ENCODE measurements at regions not wholly inside any gene's neighbourhood (a gene's known extent, or its start where the extent isn't known, plus 50 kb on each side); places are given as distances from the start of the nearest gene placed in this dataset.

GRCh38 chr16:61409604-61410003 is 626.6 kb downstream of the CDH8 start:
- no peak overlapping the region for H3K4me3 ChIP-seq (ENCODE audit: low read length in 3 of 3)
- no peak overlapping the region for H3K27ac ChIP-seq (ENCODE audit: low read depth, low read length)
- no peak overlapping the region for H3K9ac ChIP-seq (ENCODE audit: low read depth in 1 of 3, low read length in 3 of 3)
- H3K36me3 ChIP-seq (ENCODE audit: control insufficient read depth in 3 of 3, insufficient read depth in 3 of 3, low read length in 3 of 3): no peaks in the 10 kb centered on the region
- H3K27me3 ChIP-seq (ENCODE audit: control insufficient read depth in 3 of 3, insufficient read depth in 3 of 3, low read length in 3 of 3): no peaks in the 10 kb centered on the region
- no peaks in the 10 kb centered on the region for H3K9me3 ChIP-seq (ENCODE audit: control insufficient read depth in 3 of 3, low read length in 3 of 3)
- no peaks in the 10 kb centered on the region for H3K4me1 ChIP-seq (ENCODE audit: control insufficient read depth in 3 of 3, insufficient read depth in 3 of 3, low read length in 3 of 3)

GRCh38 chr16:61403386-61403785 is 632.9 kb downstream of the CDH8 start:
- Histone ChIP-seq H3K4me1 (ENCODE audit: control insufficient read depth in 3 of 3, insufficient read depth in 3 of 3, low read length in 3 of 3) (no peaks in the 10 kb centered on the region), H3K9me3 (ENCODE audit: control insufficient read depth in 3 of 3, low read length in 3 of 3) (no peaks in the 10 kb centered on the region), H3K9ac (ENCODE audit: low read depth in 1 of 3, low read length in 3 of 3) (no peak overlapping the region)

GRCh38 chr16:61391896-61392295 is 644.3 kb downstream of the CDH8 start:
- no peaks in the 10 kb centered on the region for H3K36me3 ChIP-seq (ENCODE audit: control insufficient read depth in 3 of 3, insufficient read depth in 3 of 3, low read length in 3 of 3)

More at GRCh38 chr16:61403386-61403785, 632.9 kb downstream of the CDH8 start:
- Histone ChIP-seq H3K36me3 (ENCODE audit: control insufficient read depth in 3 of 3, insufficient read depth in 3 of 3, low read length in 3 of 3) (no peaks in the 10 kb centered on the region), H3K4me3 (ENCODE audit: low read length in 3 of 3) (no peak overlapping the region), H3K27ac (ENCODE audit: low read depth, low read length) (no peak overlapping the region), H3K27me3 (ENCODE audit: control insufficient read depth in 3 of 3, insufficient read depth in 3 of 3, low read length in 3 of 3) (no peaks in the 10 kb centered on the region)

GRCh38 chr16:61390965-61391637 is 645.1 kb downstream of the CDH8 start:
- Histone ChIP-seq H3K9ac (ENCODE audit: low read depth in 1 of 3, low read length in 3 of 3) (no peak overlapping the region), H3K4me1 (ENCODE audit: control insufficient read depth in 3 of 3, insufficient read depth in 3 of 3, low read length in 3 of 3) (no peaks in the 10 kb centered on the region)

More at GRCh38 chr16:61391896-61392295, 644.3 kb downstream of the CDH8 start:
- Histone ChIP-seq H3K9me3 (ENCODE audit: control insufficient read depth in 3 of 3, low read length in 3 of 3) (no peaks in the 10 kb centered on the region), H3K9ac (ENCODE audit: low read depth in 1 of 3, low read length in 3 of 3) (no peak overlapping the region), H3K4me1 (ENCODE audit: control insufficient read depth in 3 of 3, insufficient read depth in 3 of 3, low read length in 3 of 3) (no peaks in the 10 kb centered on the region), H3K27me3 (ENCODE audit: control insufficient read depth in 3 of 3, insufficient read depth in 3 of 3, low read length in 3 of 3) (no peaks in the 10 kb centered on the region), H3K27ac (ENCODE audit: low read depth, low read length) (no peak overlapping the region), H3K4me3 (ENCODE audit: low read length in 3 of 3) (no peak overlapping the region)

GRCh38 chr16:61385392-61386071 is 650.7 kb downstream of the CDH8 start:
- no peak overlapping the region for H3K4me3 ChIP-seq (ENCODE audit: low read length in 3 of 3)
- H3K9ac ChIP-seq (ENCODE audit: low read depth in 1 of 3, low read length in 3 of 3): no peak overlapping the region
- H3K9me3 ChIP-seq (ENCODE audit: control insufficient read depth in 3 of 3, low read length in 3 of 3): no peaks in the 10 kb centered on the region
- H3K4me1 ChIP-seq (ENCODE audit: control insufficient read depth in 3 of 3, insufficient read depth in 3 of 3, low read length in 3 of 3): no peaks in the 10 kb centered on the region
- H3K36me3 ChIP-seq (ENCODE audit: control insufficient read depth in 3 of 3, insufficient read depth in 3 of 3, low read length in 3 of 3): no peaks in the 10 kb centered on the region
- no peaks in the 10 kb centered on the region for H3K27me3 ChIP-seq (ENCODE audit: control insufficient read depth in 3 of 3, insufficient read depth in 3 of 3, low read length in 3 of 3)
- H3K27ac ChIP-seq (ENCODE audit: low read depth, low read length): no peak overlapping the region

More at GRCh38 chr16:61390965-61391637, 645.1 kb downstream of the CDH8 start:
- no peak overlapping the region for H3K27ac ChIP-seq (ENCODE audit: low read depth, low read length)
- no peak overlapping the region for H3K4me3 ChIP-seq (ENCODE audit: low read length in 3 of 3)
- H3K36me3 ChIP-seq (ENCODE audit: control insufficient read depth in 3 of 3, insufficient read depth in 3 of 3, low read length in 3 of 3): no peaks in the 10 kb centered on the region
- H3K9me3 ChIP-seq (ENCODE audit: control insufficient read depth in 3 of 3, low read length in 3 of 3): no peaks in the 10 kb centered on the region
- H3K27me3 ChIP-seq (ENCODE audit: control insufficient read depth in 3 of 3, insufficient read depth in 3 of 3, low read length in 3 of 3): no peaks in the 10 kb centered on the region

- H3K9me3 ChIP-seq (ENCODE audit: control insufficient read depth in 3 of 3, low read length in 3 of 3): no peaks in the 10 kb centered on the region
- no peak overlapping the region for H3K4me3 ChIP-seq (ENCODE audit: low read length in 3 of 3)
- H3K4me1 ChIP-seq (ENCODE audit: control insufficient read depth in 3 of 3, insufficient read depth in 3 of 3, low read length in 3 of 3): no peaks in the 10 kb centered on the region
- no peak overlapping the region for H3K27ac ChIP-seq (ENCODE audit: low read depth, low read length)
- H3K36me3 ChIP-seq (ENCODE audit: control insufficient read depth in 3 of 3, insufficient read depth in 3 of 3, low read length in 3 of 3): no peaks in the 10 kb centered on the region
- H3K27me3 ChIP-seq (ENCODE audit: control insufficient read depth in 3 of 3, insufficient read depth in 3 of 3, low read length in 3 of 3): no peaks in the 10 kb centered on the region
- H3K9ac ChIP-seq (ENCODE audit: low read depth in 1 of 3, low read length in 3 of 3): no peak overlapping the region
Observed at GRCh38 chr16:61382435-61382834, 653.8 kb downstream of the CDH8 start.

GRCh38 chr16:61379311-61379710 is 656.9 kb downstream of the CDH8 start:
- Histone ChIP-seq H3K9me3 (ENCODE audit: control insufficient read depth in 3 of 3, low read length in 3 of 3) (no peaks in the 10 kb centered on the region), H3K4me3 (ENCODE audit: low read length in 3 of 3) (no peak overlapping the region), H3K27ac (ENCODE audit: low read depth, low read length) (no peak overlapping the region), H3K27me3 (ENCODE audit: control insufficient read depth in 3 of 3, insufficient read depth in 3 of 3, low read length in 3 of 3) (no peaks in the 10 kb centered on the region), H3K9ac (ENCODE audit: low read depth in 1 of 3, low read length in 3 of 3) (no peak overlapping the region), H3K36me3 (ENCODE audit: control insufficient read depth in 3 of 3, insufficient read depth in 3 of 3, low read length in 3 of 3) (no peaks in the 10 kb centered on the region), H3K4me1 (ENCODE audit: control insufficient read depth in 3 of 3, insufficient read depth in 3 of 3, low read length in 3 of 3) (no peaks in the 10 kb centered on the region)

- H3K4me3 ChIP-seq (ENCODE audit: low read length in 3 of 3): no peak overlapping the region
Observed at GRCh38 chr16:61374071-61374470, 662.2 kb downstream of the CDH8 start.

GRCh38 chr16:61371881-61372280 is 664.4 kb downstream of the CDH8 start:
- no peak overlapping the region for H3K9ac ChIP-seq (ENCODE audit: low read depth in 1 of 3, low read length in 3 of 3)
- H3K4me1 ChIP-seq (ENCODE audit: control insufficient read depth in 3 of 3, insufficient read depth in 3 of 3, low read length in 3 of 3): no peaks in the 10 kb centered on the region
- no peak overlapping the region for H3K4me3 ChIP-seq (ENCODE audit: low read length in 3 of 3)
- H3K27ac ChIP-seq (ENCODE audit: low read depth, low read length): no peak overlapping the region
- H3K9me3 ChIP-seq (ENCODE audit: control insufficient read depth in 3 of 3, low read length in 3 of 3): no peaks in the 10 kb centered on the region
- no peaks in the 10 kb centered on the region for H3K27me3 ChIP-seq (ENCODE audit: control insufficient read depth in 3 of 3, insufficient read depth in 3 of 3, low read length in 3 of 3)
- H3K36me3 ChIP-seq (ENCODE audit: control insufficient read depth in 3 of 3, insufficient read depth in 3 of 3, low read length in 3 of 3): no peaks in the 10 kb centered on the region

More at GRCh38 chr16:61374071-61374470, 662.2 kb downstream of the CDH8 start:
- Histone ChIP-seq H3K36me3 (ENCODE audit: control insufficient read depth in 3 of 3, insufficient read depth in 3 of 3, low read length in 3 of 3) (no peaks in the 10 kb centered on the region), H3K4me1 (ENCODE audit: control insufficient read depth in 3 of 3, insufficient read depth in 3 of 3, low read length in 3 of 3) (no peaks in the 10 kb centered on the region), H3K27ac (ENCODE audit: low read depth, low read length) (no peak overlapping the region), H3K27me3 (ENCODE audit: control insufficient read depth in 3 of 3, insufficient read depth in 3 of 3, low read length in 3 of 3) (no peaks in the 10 kb centered on the region), H3K9ac (ENCODE audit: low read depth in 1 of 3, low read length in 3 of 3) (no peak overlapping the region), H3K9me3 (ENCODE audit: control insufficient read depth in 3 of 3, low read length in 3 of 3) (no peaks in the 10 kb centered on the region)

GRCh38 chr16:61371388-61371787 is 664.9 kb downstream of the CDH8 start:
- Histone ChIP-seq H3K9me3 (ENCODE audit: control insufficient read depth in 3 of 3, low read length in 3 of 3) (no peaks in the 10 kb centered on the region), H3K4me1 (ENCODE audit: control insufficient read depth in 3 of 3, insufficient read depth in 3 of 3, low read length in 3 of 3) (no peaks in the 10 kb centered on the region), H3K4me3 (ENCODE audit: low read length in 3 of 3) (no peak overlapping the region), H3K9ac (ENCODE audit: low read depth in 1 of 3, low read length in 3 of 3) (no peak overlapping the region), H3K27ac (ENCODE audit: low read depth, low read length) (no peak overlapping the region), H3K36me3 (ENCODE audit: control insufficient read depth in 3 of 3, insufficient read depth in 3 of 3, low read length in 3 of 3) (no peaks in the 10 kb centered on the region), H3K27me3 (ENCODE audit: control insufficient read depth in 3 of 3, insufficient read depth in 3 of 3, low read length in 3 of 3) (no peaks in the 10 kb centered on the region)
